Liver (tissue), 8 donors: ENCODE measurements at regions not wholly inside any gene's neighbourhood (a gene's known extent, or its start where the extent isn't known, plus 50 kb on each side); places are given as distances from the start of the nearest gene placed in this dataset.

Source experiments
- DNase-seq: peaks from one replicate; pipeline ENCODE4 v3.0.0-alpha.2; 2017; ENCODE audit warnings: low spot score
- H3K27ac ChIP-seq, 2 donors: one replicate each; pipeline ENCODE4 v1.7.0; 2013; ENCODE audit warnings: inconsistent platforms in 2 of 2, low read length in 2 of 2, control low read depth in 1 of 2, low read depth in 1 of 2, mild to moderate bottlenecking in 1 of 2
- H3K27me3 ChIP-seq, 4 donors: one replicate each; pipeline versions ENCODE4 v1.6.1 to v1.7.0; 2013; ENCODE audit warnings: low read length in 3 of 4, inconsistent platforms in 1 of 4, mild to moderate bottlenecking in 1 of 4, moderate library complexity in 1 of 4; ENCODE audit not compliant: control insufficient read depth in 4 of 4, insufficient read depth in 4 of 4
- H3K36me3 ChIP-seq, 4 donors: one replicate each; pipeline versions ENCODE4 v1.6.1 to v1.7.0; 2013; ENCODE audit warnings: low read length in 3 of 4, mild to moderate bottlenecking in 3 of 4, low read depth in 1 of 4, moderate library complexity in 1 of 4; ENCODE audit not compliant: control insufficient read depth in 4 of 4, insufficient read depth in 3 of 4
- H3K4me1 ChIP-seq, 4 donors: one replicate each; pipeline versions ENCODE4 v1.6.1 to v1.7.0; 2013; ENCODE audit warnings: low read length in 3 of 4, mild to moderate bottlenecking in 3 of 4, moderate library complexity in 1 of 4; ENCODE audit not compliant: control insufficient read depth in 4 of 4, insufficient read depth in 4 of 4
- H3K4me3 ChIP-seq, 3 donors: one replicate each; pipeline versions ENCODE4 v1.6.1 to v1.7.0; 2013; ENCODE audit warnings: low read length in 3 of 3, control low read depth in 1 of 3, low read depth in 1 of 3, mild to moderate bottlenecking in 1 of 3
- H3K9ac ChIP-seq, 2 donors: one replicate each; pipeline ENCODE4 v1.7.0; 2013; ENCODE audit warnings: low read length in 2 of 2, mild to moderate bottlenecking in 2 of 2, moderate library complexity in 2 of 2, control low read depth in 1 of 2, low read depth in 1 of 2
- H3K9me3 ChIP-seq, 4 donors: one replicate each; pipeline versions ENCODE4 v1.6.1 to v1.7.0; 2013; ENCODE audit warnings: low read length in 3 of 4; ENCODE audit not compliant: control insufficient read depth in 4 of 4
- ATF3 ChIP-seq: IDR thresholded peaks from 2 replicates; pipeline ENCODE4 v1.6.1; 2016; ENCODE audit warnings: antibody characterized with exemption
- CTCF ChIP-seq: fragments of 150-350 bp; IDR thresholded peaks from 2 replicates; pipeline ENCODE4 v1.5.1; 2017; ENCODE audit warnings: improper control_type of control experiment, low read depth, low read length; ENCODE audit not compliant: missing input control
- EGR1 ChIP-seq, 2 donors: IDR thresholded peaks; 2 replicates each; pipeline ENCODE4 v1.6.1; 2016 to 2018; ENCODE audit warnings: antibody characterized with exemption in 2 of 2, low read depth in 2 of 2
- FOXA1 ChIP-seq: IDR thresholded peaks from 2 replicates; pipeline ENCODE4 v1.6.1; 2016; ENCODE audit warnings: antibody characterized with exemption
- FOXA2 ChIP-seq: IDR thresholded peaks from 2 replicates; pipeline ENCODE4 v1.6.1; 2016; ENCODE audit warnings: antibody characterized with exemption
- GABPA ChIP-seq, 2 donors: IDR thresholded peaks in 1 of 2; conservative IDR thresholded peaks in 1 of 2; 2 replicates each; pipeline ENCODE4 v1.6.1; 2016; ENCODE audit warnings: antibody characterized with exemption in 2 of 2, mild to moderate bottlenecking in 1 of 2, moderate library complexity in 1 of 2
- HNF4A ChIP-seq, 2 donors: conservative IDR thresholded peaks; 2 replicates each; pipeline ENCODE4 v1.6.1; 2016; ENCODE audit warnings: antibody characterized with exemption in 2 of 2, mild to moderate bottlenecking in 2 of 2
- HNF4G ChIP-seq: IDR thresholded peaks from 2 replicates; pipeline ENCODE4 v1.6.1; 2016; ENCODE audit warnings: antibody characterized with exemption
- JUND ChIP-seq, 2 donors: IDR thresholded peaks; 2 replicates each; pipeline ENCODE4 v1.6.1; 2016; ENCODE audit warnings: antibody characterized with exemption in 2 of 2
- MAX ChIP-seq: IDR thresholded peaks from 2 replicates; pipeline ENCODE4 v1.6.1; 2016; ENCODE audit warnings: antibody characterized with exemption
- NR2F2 ChIP-seq: IDR thresholded peaks from 2 replicates; pipeline ENCODE4 v1.6.1; 2016; ENCODE audit warnings: antibody characterized with exemption
- RAD21 ChIP-seq, 2 donors: IDR thresholded peaks; 2 replicates each; pipeline ENCODE4 v1.6.1; 2016; ENCODE audit warnings: antibody characterized with exemption in 2 of 2, mild to moderate bottlenecking in 2 of 2
- RXRA ChIP-seq, 2 donors: IDR thresholded peaks; 2 replicates each; pipeline ENCODE4 v1.6.1; 2017 to 2018; ENCODE audit warnings: antibody characterized with exemption in 2 of 2, mild to moderate bottlenecking in 1 of 2
- SP1 ChIP-seq: IDR thresholded peaks from 2 replicates; pipeline ENCODE4 v1.6.1; 2018; ENCODE audit warnings: antibody characterized with exemption, mild to moderate bottlenecking
- TAF1 ChIP-seq: conservative IDR thresholded peaks from 2 replicates; pipeline ENCODE4 v1.6.1; 2016; ENCODE audit warnings: antibody characterized with exemption, mild to moderate bottlenecking
- YY1 ChIP-seq: IDR thresholded peaks from 2 replicates; pipeline ENCODE4 v1.6.1; 2016; ENCODE audit warnings: antibody characterized with exemption, mild to moderate bottlenecking
- ZBTB33 ChIP-seq: IDR thresholded peaks from 2 replicates; pipeline ENCODE4 v1.6.1; 2016; ENCODE audit warnings: antibody characterized with exemption
- WGBS: extraction: QIAGEN DNeasy Blood & Tissue Kit; methylation state at CpG from one replicate; pipeline ENCODE4 v1.1.7; 2013; 5-methylcytosine and 5-hydroxymethylcytosine counted together
- donor health status: healthy.
- donor health status: healthy.
- donor health status: healthy.
- donor health status: healthy.
- donor health status: healthy.

GRCh38 chr7:145732521-145732920 is 384.1 kb upstream of the CNTNAP2 start (continued):
- TF ChIP-seq MAX (no peak), GABPA (IDR thresholded peaks at IDR 0.05 in 1 of 2, conservative IDR thresholded peaks at IDR 0.05 in 1 of 2) (no peak)

- TF ChIP-seq FOXA1 (no peak), ZBTB33 (no peak), HNF4A (conservative IDR thresholded peaks at IDR 0.05) (no peak), EGR1 (IDR thresholded peaks at IDR 0.05; ENCODE audit: low read depth in 2 of 2) (no peak), ATF3 (no peak), TAF1 (no peak), GABPA (IDR thresholded peaks at IDR 0.05 in 1 of 2, conservative IDR thresholded peaks at IDR 0.05 in 1 of 2) (no peak), HNF4G (no peak), JUND (IDR thresholded peaks at IDR 0.05) (no peak), CTCF (no peak), YY1 (no peak)
- H3K9ac ChIP-seq: no peak overlapping the region
- no peak overlapping the region for H3K4me3 ChIP-seq
- H3K36me3 ChIP-seq: no peaks in the 10 kb centered on the region
- no peaks in the 10 kb centered on the region for H3K4me1 ChIP-seq
- no peaks in the 10 kb centered on the region for H3K9me3 ChIP-seq
- no peaks in the 10 kb centered on the region for H3K27me3 ChIP-seq
- DNase-seq: no peak
- 52% methylated on average over 4 of the region's 4 CpGs for WGBS
- no peak overlapping the region for H3K27ac ChIP-seq
Observed at GRCh38 chr7:145729691-145730090, 386.9 kb upstream of the CNTNAP2 start.

- no peaks in the 10 kb centered on the region for H3K27me3 ChIP-seq
- H3K27ac ChIP-seq: no peak overlapping the region
- H3K9me3 ChIP-seq: no peaks in the 10 kb centered on the region
- H3K9ac ChIP-seq: no peak overlapping the region
- no peaks in the 10 kb centered on the region for H3K4me1 ChIP-seq
- 28% methylated on average over 2 of the region's 2 CpGs for WGBS
- no peaks in the 10 kb centered on the region for H3K36me3 ChIP-seq
- no peak for DNase-seq
- no peak overlapping the region for H3K4me3 ChIP-seq
- TF ChIP-seq GABPA (IDR thresholded peaks at IDR 0.05 in 1 of 2, conservative IDR thresholded peaks at IDR 0.05 in 1 of 2) (no peak), FOXA2 (no peak), ATF3 (no peak), FOXA1 (no peak), EGR1 (IDR thresholded peaks at IDR 0.05; ENCODE audit: low read depth in 2 of 2) (no peak), RXRA (IDR thresholded peaks at IDR 0.05) (no peak), MAX (no peak), NR2F2 (no peak), RAD21 (IDR thresholded peaks at IDR 0.05) (no peak), SP1 (no peak)
Observed at GRCh38 chr7:145718129-145718528, 398.5 kb upstream of the CNTNAP2 start.
